GM06990 (cell line): ENCODE measurements at regions not wholly inside any gene's neighbourhood (a gene's known extent, or its start where the extent isn't known, plus 50 kb on each side); places are given as distances from the start of the nearest gene placed in this dataset.
"Not testable (repeated sequence)": the region's sequence is repeated elsewhere in the genome, so short reads cannot be mapped to it uniquely, and the experiment has no call there.

ENCODE experiments used
- DNase-seq: peaks from one replicate; pipeline ENCODE4 v3.0.0-alpha.2; 2011; ENCODE audit not compliant: insufficient read length; ENCODE audit errors: extremely low read depth
- H3K27me3 ChIP-seq: replicated peaks from 2 replicates; pipeline ENCODE4 v1.6.0; 2011; ENCODE audit warnings: low read length; ENCODE audit not compliant: control insufficient read depth, insufficient read depth
- H3K36me3 ChIP-seq: 2 replicates; pipeline ENCODE4 v1.5.1; 2011; ENCODE audit warnings: low read length; ENCODE audit not compliant: control insufficient read depth, insufficient read depth
- H3K4me3 ChIP-seq: replicated peaks from 2 replicates; pipeline ENCODE4 v1.5.1; 2011; ENCODE audit warnings: low read depth, mild to moderate bottlenecking, control low read depth, low read length
- TF ChIP-seq, protein P1 (sequence below): IDR thresholded peaks from 2 replicates; pipeline ENCODE4 v1.5.1; 2011; ENCODE audit warnings: low read length, control low read depth, mild to moderate bottlenecking, inconsistent platforms; ENCODE audit not compliant: insufficient read depth, poor library complexity, severe bottlenecking

DNA sequence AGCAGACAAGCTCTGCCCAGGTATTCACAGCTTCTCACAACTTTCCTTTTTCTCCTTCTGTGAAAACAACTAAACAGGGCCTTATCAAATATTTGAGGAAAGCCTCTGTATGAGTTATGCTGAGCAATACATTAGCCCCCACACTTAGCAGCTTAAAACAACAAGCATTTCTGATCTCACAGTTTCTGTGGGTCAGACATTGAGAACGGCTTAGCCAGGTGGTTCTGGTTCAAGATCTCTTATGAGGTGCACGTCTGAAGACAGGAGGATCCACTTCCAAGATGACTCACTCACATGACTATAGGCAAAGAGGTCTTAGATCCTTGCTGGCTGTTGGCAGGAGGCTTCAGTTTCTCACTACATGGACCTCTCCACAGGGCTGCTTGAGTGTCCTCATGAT is 181.4 kb upstream of the WSCD1 start:
- TF ChIP-seq, protein P1, sequence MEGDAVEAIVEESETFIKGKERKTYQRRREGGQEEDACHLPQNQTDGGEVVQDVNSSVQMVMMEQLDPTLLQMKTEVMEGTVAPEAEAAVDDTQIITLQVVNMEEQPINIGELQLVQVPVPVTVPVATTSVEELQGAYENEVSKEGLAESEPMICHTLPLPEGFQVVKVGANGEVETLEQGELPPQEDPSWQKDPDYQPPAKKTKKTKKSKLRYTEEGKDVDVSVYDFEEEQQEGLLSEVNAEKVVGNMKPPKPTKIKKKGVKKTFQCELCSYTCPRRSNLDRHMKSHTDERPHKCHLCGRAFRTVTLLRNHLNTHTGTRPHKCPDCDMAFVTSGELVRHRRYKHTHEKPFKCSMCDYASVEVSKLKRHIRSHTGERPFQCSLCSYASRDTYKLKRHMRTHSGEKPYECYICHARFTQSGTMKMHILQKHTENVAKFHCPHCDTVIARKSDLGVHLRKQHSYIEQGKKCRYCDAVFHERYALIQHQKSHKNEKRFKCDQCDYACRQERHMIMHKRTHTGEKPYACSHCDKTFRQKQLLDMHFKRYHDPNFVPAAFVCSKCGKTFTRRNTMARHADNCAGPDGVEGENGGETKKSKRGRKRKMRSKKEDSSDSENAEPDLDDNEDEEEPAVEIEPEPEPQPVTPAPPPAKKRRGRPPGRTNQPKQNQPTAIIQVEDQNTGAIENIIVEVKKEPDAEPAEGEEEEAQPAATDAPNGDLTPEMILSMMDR, result no peak
- Histone ChIP-seq H3K27me3 (no peaks in the 10 kb centered on the region; the same call in 1 of the 2 replicates), H3K4me3 (no peak overlapping the region), H3K36me3 (no peaks in the 10 kb centered on the region)
- DNase-seq, result no peak

GRCh38 chr17:5892921-5893675 is 177.1 kb upstream of the WSCD1 start:
- Histone ChIP-seq H3K4me3 (no peak overlapping the region), H3K27me3 (no peaks in the 10 kb centered on the region; the same call in 1 of the 2 replicates), H3K36me3 (no peaks in the 10 kb centered on the region)
- DNase-seq, result no peak
- TF ChIP-seq, protein P1, result no peak

DNA sequence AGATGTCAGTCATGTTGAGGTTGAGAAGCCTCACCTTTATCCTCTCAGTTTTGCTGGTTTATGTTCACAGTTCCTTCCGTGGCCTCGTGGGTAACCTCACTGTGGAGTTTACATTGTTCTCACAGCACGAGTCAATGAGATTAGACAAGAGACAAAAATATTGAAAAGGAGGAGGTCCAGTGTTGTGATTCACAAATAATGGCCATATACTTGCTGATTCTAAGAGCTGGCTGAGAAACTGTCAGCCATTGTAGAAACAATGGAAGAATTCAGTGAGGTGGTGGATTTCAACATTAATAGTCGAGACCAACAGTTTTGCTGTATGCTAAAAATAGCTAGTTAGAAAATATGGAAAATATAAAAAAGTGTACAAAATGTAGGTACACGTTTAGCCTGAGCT is 176.4 kb upstream of the WSCD1 start:
- no peak for DNase-seq
- H3K27me3 ChIP-seq, result no peaks in the 10 kb centered on the region; the same call in 1 of the 2 replicates
- no peaks in the 10 kb centered on the region for H3K36me3 ChIP-seq
- no peak overlapping the region for H3K4me3 ChIP-seq
- TF ChIP-seq, protein P1, result no peak

DNA sequence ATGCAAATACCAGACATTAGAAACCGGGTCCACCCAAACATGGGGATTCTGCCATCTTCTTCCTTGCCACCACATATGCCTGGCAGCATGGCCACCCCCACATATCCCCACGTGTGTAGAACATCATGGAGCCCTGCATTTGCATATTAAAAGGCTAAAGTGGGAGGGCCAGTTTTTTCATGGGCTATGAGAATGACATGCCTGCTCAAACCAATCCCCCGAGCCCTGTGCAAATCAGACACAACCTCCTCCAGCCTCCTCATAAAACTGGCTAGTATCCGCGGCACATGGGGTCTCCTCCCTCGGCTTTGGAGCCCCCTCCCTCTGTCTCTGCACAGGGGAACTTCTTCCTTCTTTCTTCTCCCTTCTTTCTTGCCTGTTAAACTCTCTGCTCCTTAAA is 174.9 kb upstream of the WSCD1 start:
- Histone ChIP-seq H3K4me3 (no peak overlapping the region), H3K27me3 (no peaks in the 10 kb centered on the region; the same call in 1 of the 2 replicates), H3K36me3 (no peaks in the 10 kb centered on the region)
- no peak for DNase-seq
- TF ChIP-seq, protein P1, result no peak

- no peak for DNase-seq
- no peaks in the 10 kb centered on the region; the same call in 1 of the 2 replicates for H3K27me3 ChIP-seq
- H3K36me3 ChIP-seq, result no peaks in the 10 kb centered on the region
- TF ChIP-seq, protein P1, result no peak
- H3K4me3 ChIP-seq, result no peak overlapping the region
These were observed 174.0 kb upstream of the WSCD1 start for GRCh38 chr17:5896215-5896614.

DNA sequence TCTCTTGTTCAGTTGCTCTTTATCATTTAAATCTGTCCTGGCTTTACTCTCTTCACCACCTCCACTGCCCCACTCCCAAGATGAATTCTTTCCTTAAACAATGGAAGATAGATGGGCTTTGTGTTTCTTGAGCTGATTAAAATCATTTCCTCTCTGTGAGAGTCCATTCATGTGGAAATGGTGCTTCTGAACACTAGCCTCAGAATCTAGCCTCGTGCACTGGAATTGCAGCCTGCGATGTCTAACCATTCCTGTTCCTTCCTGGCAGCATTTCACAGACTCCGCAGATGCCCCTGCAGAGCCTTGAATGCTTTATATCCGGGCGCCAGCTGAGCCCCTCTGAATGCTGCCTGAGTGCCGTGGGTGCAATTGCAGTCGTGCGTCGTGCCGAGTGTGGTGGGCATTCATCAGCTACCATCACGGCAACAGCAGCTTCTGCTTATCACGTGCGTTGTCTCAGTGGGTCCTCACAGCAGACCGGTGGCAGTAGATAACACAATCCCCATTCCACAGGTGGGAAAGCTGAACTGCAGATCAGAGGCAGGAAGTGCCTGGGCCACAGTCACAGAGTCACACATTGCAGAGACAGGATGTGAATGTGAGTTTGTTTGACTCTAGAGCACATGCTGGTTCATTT is 172.8 kb upstream of the WSCD1 start:
- TF ChIP-seq, protein P1, result no peak
- no peaks in the 10 kb centered on the region for H3K36me3 ChIP-seq
- DNase-seq, result no peak
- H3K27me3 ChIP-seq, result no peaks in the 10 kb centered on the region
- H3K4me3 ChIP-seq, result no peak overlapping the region

DNA sequence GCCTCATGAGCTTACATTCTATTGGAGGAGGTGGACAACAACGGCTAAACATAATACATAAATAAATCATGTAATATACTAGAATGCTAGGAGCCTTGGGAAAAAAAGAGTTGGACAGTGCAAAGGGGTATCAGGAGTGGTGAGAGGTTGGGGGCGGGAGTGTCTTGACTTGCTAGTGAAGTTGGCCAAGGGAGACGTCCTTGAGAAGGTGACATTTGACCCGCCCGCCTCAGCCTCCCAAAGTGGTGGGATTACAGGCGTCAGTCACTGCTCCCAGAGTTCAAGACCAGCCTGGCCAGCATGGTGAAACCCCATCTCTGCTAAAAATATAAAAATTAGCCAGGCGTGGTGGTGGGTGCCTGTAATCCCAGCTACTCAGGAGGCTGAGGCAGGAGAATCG is 172.2 kb upstream of the WSCD1 start:
- DNase-seq, H3K4me3 ChIP-seq, H3K27me3 ChIP-seq, H3K36me3 ChIP-seq: not testable (repeated sequence)
